Fibroblast of mammary gland (primary cell): ENCODE measurements at regions not wholly inside any gene's neighbourhood (a gene's known extent, or its start where the extent isn't known, plus 50 kb on each side); places are given as distances from the start of the nearest gene placed in this dataset.
A peak's percentile ranks its signal among the peaks of the same experiment; 100 is the strongest.

ENCODE experiments used
- DNase-seq: peaks from one replicate; pipeline ENCODE4 v3.0.0-alpha.2; 2010; ENCODE audit warnings: low read depth
- H3K4me3 ChIP-seq: 2 replicates; pipeline ENCODE4 v1.5.1; 2011; ENCODE audit warnings: low read depth, mild to moderate bottlenecking, low read length, moderate library complexity; ENCODE audit not compliant: control insufficient read depth
- CTCF ChIP-seq: conservative IDR thresholded peaks from 2 replicates; pipeline ENCODE4 v1.5.1; 2011; ENCODE audit warnings: low read depth, low read length, inconsistent platforms; ENCODE audit not compliant: control insufficient read depth, insufficient read depth

DNA sequence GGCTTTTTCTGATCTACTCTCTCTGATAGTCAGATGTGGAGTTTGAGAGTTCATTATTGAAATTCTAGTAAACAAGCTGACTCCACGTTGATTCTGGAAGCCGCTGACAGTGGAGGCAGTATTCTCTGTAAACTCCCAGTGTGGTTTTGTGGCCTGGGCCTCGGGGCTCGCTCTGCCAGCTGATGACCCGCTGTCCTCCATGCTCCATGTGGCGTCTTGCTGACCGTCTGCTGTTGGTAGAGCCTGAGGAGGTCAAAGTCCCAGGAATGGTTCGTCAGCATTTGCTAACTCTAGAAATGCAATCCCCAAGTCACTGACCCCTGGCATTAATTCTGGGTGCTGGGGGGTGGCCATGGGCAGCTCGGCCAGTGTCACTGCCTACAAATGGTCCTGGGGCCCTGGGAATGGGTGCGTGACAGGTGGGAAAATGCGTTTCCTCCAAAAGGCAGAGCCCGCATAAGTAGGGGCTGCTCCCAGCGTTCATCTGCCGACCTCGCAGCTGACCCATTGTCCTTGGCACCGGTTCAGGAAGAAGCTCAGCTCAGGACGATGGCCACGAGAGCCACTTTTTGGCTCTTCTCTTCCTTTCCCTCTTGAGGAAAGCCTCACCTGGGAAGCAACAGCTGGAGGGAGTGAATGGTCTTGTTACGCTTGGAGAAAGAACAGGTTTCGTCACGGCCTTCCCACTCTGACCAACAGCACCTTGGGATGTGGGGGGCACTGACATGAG lies 55.1 kb downstream of the MRPL36 start:
- no peak for DNase-seq
- H3K4me3 ChIP-seq, result no peak overlapping the region
- TF ChIP-seq CTCF, result no peak

DNA sequence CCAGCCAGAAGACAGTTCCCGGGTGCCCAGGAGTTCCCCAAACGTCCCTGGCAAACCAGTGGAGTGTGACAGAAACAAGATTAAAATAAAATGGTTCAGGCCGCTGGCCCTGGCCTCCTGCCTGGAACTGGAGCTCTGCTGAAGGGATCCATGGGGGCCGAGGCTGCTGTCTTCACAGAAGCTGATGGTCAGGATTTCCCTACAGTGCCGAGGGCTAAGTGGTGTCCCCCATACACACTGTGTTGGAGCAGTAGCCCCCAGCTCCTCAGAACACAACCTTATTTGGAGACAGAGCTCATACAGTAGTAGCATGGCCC lies 55.9 kb downstream of the MRPL36 start:
- no peak for DNase-seq
- TF ChIP-seq CTCF, result no peak
- no peak overlapping the region for H3K4me3 ChIP-seq

GRCh38 chr5:1743061-1743768 lies 56.4 kb downstream of the MRPL36 start:
- TF ChIP-seq CTCF, result no peak
- no peak overlapping the region for H3K4me3 ChIP-seq
- no peak for DNase-seq

DNA sequence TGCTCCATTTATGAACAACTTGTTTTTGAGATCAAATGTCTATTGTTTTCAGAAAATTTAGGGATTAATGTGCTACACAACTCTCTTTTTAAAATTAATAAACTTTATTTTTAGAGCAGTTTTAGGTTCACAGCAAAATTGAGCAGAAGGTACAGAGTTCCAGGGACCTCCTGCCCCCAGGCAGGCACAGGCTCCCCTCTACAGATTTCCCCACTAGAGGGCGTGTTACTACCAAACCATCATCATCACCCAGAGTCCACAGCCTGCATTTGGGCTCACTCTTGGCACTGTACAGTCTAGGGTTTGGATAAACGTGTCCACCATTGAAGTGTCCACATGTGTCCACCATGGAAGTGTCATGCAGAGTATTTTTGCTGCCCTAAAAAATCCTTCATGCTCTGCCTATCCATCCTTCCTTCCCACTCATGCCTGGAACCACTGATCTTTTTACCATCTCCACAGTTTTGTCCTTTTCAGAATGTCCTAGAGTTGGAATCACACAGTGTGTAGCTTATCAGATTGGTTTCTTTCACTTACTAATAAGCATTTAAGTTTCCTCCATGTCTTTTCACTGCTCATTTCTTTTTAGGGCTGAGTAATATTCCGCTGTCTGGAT lies 61.7 kb downstream of the MRPL36 start:
- no peak overlapping the region for H3K4me3 ChIP-seq
- DNase-seq, result peak; percentile 42
- TF ChIP-seq CTCF, result peak; percentile 62

- no peak for TF ChIP-seq CTCF
- DNase-seq, result no peak
- no peak overlapping the region for H3K4me3 ChIP-seq
Observed at GRCh38 chr5:1736889-1737711, 62.5 kb downstream of the MRPL36 start.

- no peak for TF ChIP-seq CTCF
- H3K4me3 ChIP-seq, result no peak overlapping the region
- DNase-seq, result no peak
Observed at GRCh38 chr5:1736065-1736464, 63.6 kb downstream of the MRPL36 start.
